GM12878 (cell line): ENCODE measurements at regions not wholly inside any gene's neighbourhood (a gene's known extent, or its start where the extent isn't known, plus 50 kb on each side); places are given as distances from the start of the nearest gene placed in this dataset.

Experiments used
- ATAC-seq: fragments of 200-7000 bp; cut with Tn5 transposase; 3 replicates; pipeline ENCODE4 v1.9.1; 2020; ENCODE audit warnings: mild to moderate bottlenecking, moderate library complexity
- BruUV-seq: library from RNA; stranded (reverse); fragments of 400-500 nt; replicated peaks from 2 replicates; lab custom pipeline; 2021; lab: Mats Ljungman, UMichigan
- CTCF ChIA-PET: fragments of 300-600 bp; sonication (Branson Sonifier 250); formaldehyde crosslinking; extraction: SDS; loops from one replicate; lab custom pipeline; 2021; ENCODE audit warnings: inconsistent platforms; lab: Yijun Ruan, JAX
- POLR2A ChIA-PET: fragments of 350-600 bp; formaldehyde crosslinking; extraction: SDS; loops from one replicate; lab custom pipeline; 2021; ENCODE audit warnings: inconsistent platforms; lab: Charles Lee
- RAD21 ChIA-PET: fragments of 300-600 bp; sonication (Branson Sonifier 250); formaldehyde crosslinking; loops from one replicate; lab custom pipeline; 2023; ENCODE audit warnings: antibody characterized with exemption; ENCODE audit not compliant: unreplicated experiment; lab: Charles Lee
- SMC1A ChIA-PET: fragments of 300-600 bp; sonication (Branson Sonifier 250); formaldehyde crosslinking; loops from one replicate; lab custom pipeline; 2023; ENCODE audit not compliant: unreplicated experiment, uncharacterized antibody; lab: Charles Lee
- DNase-seq: peaks from one replicate; pipeline ENCODE4 v3.0.0-alpha.2; 2011; ENCODE audit warnings: low read depth, low spot score
- FAIRE-seq: peaks from 3 replicates; lab custom pipeline; 2011; peaks lifted over from hg19 to GRCh38; lab: Jason Lieb, UNC
- H2AFZ ChIP-seq: 2 replicates; pipeline ENCODE4 v1.6.0; 2011; ENCODE audit warnings: low read depth, low read length, control low read depth; ENCODE audit not compliant: control insufficient read depth
- H3K27ac ChIP-seq: 2 replicates; pipeline ENCODE4 v1.5.1; 2011; ENCODE audit warnings: control low read depth; ENCODE audit not compliant: control insufficient read depth, insufficient read depth
- H3K27me3 ChIP-seq, 2 experiments: replicated peaks in 1 of 2; 2 replicates each; pipeline versions ENCODE4 v1.6.0 to v1.6.1; 2011; ENCODE audit warnings: low read length in 1 of 2; ENCODE audit not compliant: control insufficient read depth in 2 of 2, insufficient read depth in 2 of 2
- H3K36me3 ChIP-seq, 2 experiments: 2 replicates each; pipeline ENCODE4 v1.5.1; 2011; ENCODE audit warnings: low read length in 1 of 2; ENCODE audit not compliant: control insufficient read depth in 2 of 2, insufficient read depth in 2 of 2
- H3K4me1 ChIP-seq: 2 replicates; pipeline ENCODE4 v1.6.1; 2011; ENCODE audit warnings: mild to moderate bottlenecking, low read length, moderate library complexity, mixed read lengths; ENCODE audit not compliant: control insufficient read depth, insufficient read depth
- H3K4me2 ChIP-seq: 2 replicates; pipeline ENCODE4 v1.6.0; 2011; ENCODE audit warnings: control low read depth; ENCODE audit not compliant: control insufficient read depth, insufficient read depth
- H3K4me3 ChIP-seq: fragments of 200-600 bp; sonication (generic); 2 replicates; pipeline ENCODE4 v1.5.1; 2016
- H3K79me2 ChIP-seq: 2 replicates; pipeline ENCODE4 v1.6.0; 2011; ENCODE audit warnings: low read length; ENCODE audit not compliant: control insufficient read depth, insufficient read depth
- H3K9ac ChIP-seq: 2 replicates; pipeline ENCODE4 v1.8.0; 2011; ENCODE audit warnings: low read length, control low read depth, mixed read lengths; ENCODE audit not compliant: control insufficient read depth, insufficient read depth
- H3K9me3 ChIP-seq: replicated peaks from 3 replicates; pipeline ENCODE4 v1.5.1; 2011; ENCODE audit warnings: mild to moderate bottlenecking, low read length; ENCODE audit not compliant: control insufficient read depth, insufficient read depth
- H4K20me1 ChIP-seq: 2 replicates; pipeline ENCODE4 v1.6.0; 2011; ENCODE audit not compliant: control insufficient read depth, insufficient read depth
- BACH1 ChIP-seq: fragments of 450-650 bp; IDR thresholded peaks from 2 replicates; pipeline ENCODE4 v1.6.1; 2017; ENCODE audit warnings: mild to moderate bottlenecking, borderline replicate concordance
- BCL11A ChIP-seq: IDR thresholded peaks from 2 replicates; pipeline ENCODE4 v1.6.1; 2011; ENCODE audit warnings: low read depth, low read length
- EGR1 ChIP-seq, 2 experiments: IDR thresholded peaks; 1 replicate in 1 of 2; 2 replicates in 1 of 2; pipeline ENCODE4 v1.6.1; 2011 to 2012; ENCODE audit warnings: low read depth in 2 of 2, low read length in 2 of 2, borderline replicate concordance in 1 of 2, mild to moderate bottlenecking in 1 of 2, moderate library complexity in 1 of 2
- HDAC2 ChIP-seq: fragments of 200-600 bp; sonication (generic); IDR thresholded peaks from 2 replicates; pipeline ENCODE4 v1.6.1; 2017
- NFIC ChIP-seq: IDR thresholded peaks from 2 replicates; pipeline ENCODE4 v1.6.1; 2012; ENCODE audit warnings: low read depth, mild to moderate bottlenecking, inconsistent platforms, low read length, moderate library complexity
- NR2F1 ChIP-seq: fragments of 450-650 bp; conservative IDR thresholded peaks from 2 replicates; pipeline ENCODE4 v1.6.1; 2017; ENCODE audit warnings: mild to moderate bottlenecking
- POLR2AphosphoS2 ChIP-seq: IDR thresholded peaks from 2 replicates; pipeline ENCODE4 v1.6.1; 2011; ENCODE audit warnings: low read depth, mild to moderate bottlenecking, low read length, improper control_type of control experiment, moderate library complexity
- SREBF2 ChIP-seq: IDR thresholded peaks from 2 replicates; pipeline ENCODE4 v1.6.1; 2012; ENCODE audit warnings: mild to moderate bottlenecking, low read length
- WRNIP1 ChIP-seq: IDR thresholded peaks from 2 replicates; pipeline ENCODE4 v1.6.1; 2011; ENCODE audit warnings: low read depth, low read length, improper control_type of control experiment, borderline replicate concordance
- YBX1 ChIP-seq: fragments of 450-650 bp; IDR thresholded peaks from 2 replicates; pipeline ENCODE4 v1.6.1; 2016; ENCODE audit warnings: antibody characterized with exemption
- WGBS: methylation state at CpG from one replicate; pipeline ENCODE4 v1.1.6; 2016; ENCODE audit warnings: low lambda C conversion rate; ENCODE audit not compliant: insufficient replicate concordance, insufficient coverage; ENCODE audit errors: missing lambda C conversion rate; 5-methylcytosine and 5-hydroxymethylcytosine counted together
- in situ Hi-C: fragments of 300-500 bp; cut with MboI; formaldehyde crosslinking; loops from 9 replicates; pipeline ENCODE4 v1.14.3; 2018; ENCODE audit warnings: mixed read lengths
- intact Hi-C: fragments of 100-400 bp; cut with micrococcal nuclease; formaldehyde crosslinking; loops from one replicate; pipeline ENCODE4 v1.14.2; 2022; ENCODE audit not compliant: unreplicated experiment
- TF ChIP-seq, protein P1 (sequence below): fragments of 450-650 bp; IDR thresholded peaks from 2 replicates; pipeline ENCODE4 v1.6.1; 2017; ENCODE audit warnings: mild to moderate bottlenecking, moderate library complexity
- TF ChIP-seq, protein P2 (sequence below): IDR thresholded peaks from 2 replicates; pipeline ENCODE4 v1.6.1; 2011; ENCODE audit warnings: borderline replicate concordance, low read depth, mild to moderate bottlenecking, moderate library complexity, mixed read lengths, low read length; ENCODE audit not compliant: insufficient read depth; ENCODE audit errors: extremely low read length
- TF ChIP-seq, protein P3 (sequence below): fragments of 450-650 bp; formaldehyde crosslinking; IDR thresholded peaks from 2 replicates; pipeline ENCODE4 v1.4.0; 2022; ENCODE audit warnings: mild to moderate bottlenecking, moderate library complexity
- TF ChIP-seq, protein P4 (sequence below): fragments of 450-650 bp; IDR thresholded peaks from 2 replicates; pipeline ENCODE4 v1.6.1; 2017; ENCODE audit warnings: mild to moderate bottlenecking, low read depth, inconsistent platforms; ENCODE audit not compliant: poor library complexity, severe bottlenecking

- no peak for DNase-seq
- in situ Hi-C loops = no loop called here
- POLR2A ChIA-PET = no interaction called here
Observed at GRCh38 chr15:85974348-85974705, 105.3 kb upstream of the AGBL1 start.

More at GRCh38 chr15:85974348-85974705, 105.3 kb upstream of the AGBL1 start:
- intact Hi-C loops = no loop called here
- ATAC-seq (no peak), FAIRE-seq (no peak)
- no peaks in the 10 kb centered on the region for H4K20me1 ChIP-seq
- no peaks in the 10 kb centered on the region for H3K36me3 ChIP-seq
- H2AFZ ChIP-seq = no peak overlapping the region
- no peaks in the 10 kb centered on the region for H3K4me1 ChIP-seq
- TF ChIP-seq, protein P1, sequence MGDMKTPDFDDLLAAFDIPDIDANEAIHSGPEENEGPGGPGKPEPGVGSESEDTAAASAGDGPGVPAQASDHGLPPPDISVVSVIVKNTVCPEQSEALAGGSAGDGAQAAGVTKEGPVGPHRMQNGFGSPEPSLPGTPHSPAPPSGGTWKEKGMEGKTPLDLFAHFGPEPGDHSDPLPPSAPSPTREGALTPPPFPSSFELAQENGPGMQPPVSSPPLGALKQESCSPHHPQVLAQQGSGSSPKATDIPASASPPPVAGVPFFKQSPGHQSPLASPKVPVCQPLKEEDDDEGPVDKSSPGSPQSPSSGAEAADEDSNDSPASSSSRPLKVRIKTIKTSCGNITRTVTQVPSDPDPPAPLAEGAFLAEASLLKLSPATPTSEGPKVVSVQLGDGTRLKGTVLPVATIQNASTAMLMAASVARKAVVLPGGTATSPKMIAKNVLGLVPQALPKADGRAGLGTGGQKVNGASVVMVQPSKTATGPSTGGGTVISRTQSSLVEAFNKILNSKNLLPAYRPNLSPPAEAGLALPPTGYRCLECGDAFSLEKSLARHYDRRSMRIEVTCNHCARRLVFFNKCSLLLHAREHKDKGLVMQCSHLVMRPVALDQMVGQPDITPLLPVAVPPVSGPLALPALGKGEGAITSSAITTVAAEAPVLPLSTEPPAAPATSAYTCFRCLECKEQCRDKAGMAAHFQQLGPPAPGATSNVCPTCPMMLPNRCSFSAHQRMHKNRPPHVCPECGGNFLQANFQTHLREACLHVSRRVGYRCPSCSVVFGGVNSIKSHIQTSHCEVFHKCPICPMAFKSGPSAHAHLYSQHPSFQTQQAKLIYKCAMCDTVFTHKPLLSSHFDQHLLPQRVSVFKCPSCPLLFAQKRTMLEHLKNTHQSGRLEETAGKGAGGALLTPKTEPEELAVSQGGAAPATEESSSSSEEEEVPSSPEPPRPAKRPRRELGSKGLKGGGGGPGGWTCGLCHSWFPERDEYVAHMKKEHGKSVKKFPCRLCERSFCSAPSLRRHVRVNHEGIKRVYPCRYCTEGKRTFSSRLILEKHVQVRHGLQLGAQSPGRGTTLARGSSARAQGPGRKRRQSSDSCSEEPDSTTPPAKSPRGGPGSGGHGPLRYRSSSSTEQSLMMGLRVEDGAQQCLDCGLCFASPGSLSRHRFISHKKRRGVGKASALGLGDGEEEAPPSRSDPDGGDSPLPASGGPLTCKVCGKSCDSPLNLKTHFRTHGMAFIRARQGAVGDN = no peak
- TF ChIP-seq HDAC2 (no peak), POLR2AphosphoS2 (no peak), NR2F1 (no peak), YBX1 (no peak), EGR1 (IDR thresholded peaks at IDR 0.05; ENCODE audit: borderline replicate concordance in 1 of 2, low read depth in 2 of 2, low read length in 2 of 2) (no peak), BCL11A (no peak), BACH1 (no peak), WRNIP1 (no peak), NFIC (no peak), SREBF2 (no peak)
- TF ChIP-seq, protein P2, sequence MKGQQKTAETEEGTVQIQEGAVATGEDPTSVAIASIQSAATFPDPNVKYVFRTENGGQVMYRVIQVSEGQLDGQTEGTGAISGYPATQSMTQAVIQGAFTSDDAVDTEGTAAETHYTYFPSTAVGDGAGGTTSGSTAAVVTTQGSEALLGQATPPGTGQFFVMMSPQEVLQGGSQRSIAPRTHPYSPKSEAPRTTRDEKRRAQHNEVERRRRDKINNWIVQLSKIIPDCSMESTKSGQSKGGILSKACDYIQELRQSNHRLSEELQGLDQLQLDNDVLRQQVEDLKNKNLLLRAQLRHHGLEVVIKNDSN = no peak
- TF ChIP-seq, protein P3, sequence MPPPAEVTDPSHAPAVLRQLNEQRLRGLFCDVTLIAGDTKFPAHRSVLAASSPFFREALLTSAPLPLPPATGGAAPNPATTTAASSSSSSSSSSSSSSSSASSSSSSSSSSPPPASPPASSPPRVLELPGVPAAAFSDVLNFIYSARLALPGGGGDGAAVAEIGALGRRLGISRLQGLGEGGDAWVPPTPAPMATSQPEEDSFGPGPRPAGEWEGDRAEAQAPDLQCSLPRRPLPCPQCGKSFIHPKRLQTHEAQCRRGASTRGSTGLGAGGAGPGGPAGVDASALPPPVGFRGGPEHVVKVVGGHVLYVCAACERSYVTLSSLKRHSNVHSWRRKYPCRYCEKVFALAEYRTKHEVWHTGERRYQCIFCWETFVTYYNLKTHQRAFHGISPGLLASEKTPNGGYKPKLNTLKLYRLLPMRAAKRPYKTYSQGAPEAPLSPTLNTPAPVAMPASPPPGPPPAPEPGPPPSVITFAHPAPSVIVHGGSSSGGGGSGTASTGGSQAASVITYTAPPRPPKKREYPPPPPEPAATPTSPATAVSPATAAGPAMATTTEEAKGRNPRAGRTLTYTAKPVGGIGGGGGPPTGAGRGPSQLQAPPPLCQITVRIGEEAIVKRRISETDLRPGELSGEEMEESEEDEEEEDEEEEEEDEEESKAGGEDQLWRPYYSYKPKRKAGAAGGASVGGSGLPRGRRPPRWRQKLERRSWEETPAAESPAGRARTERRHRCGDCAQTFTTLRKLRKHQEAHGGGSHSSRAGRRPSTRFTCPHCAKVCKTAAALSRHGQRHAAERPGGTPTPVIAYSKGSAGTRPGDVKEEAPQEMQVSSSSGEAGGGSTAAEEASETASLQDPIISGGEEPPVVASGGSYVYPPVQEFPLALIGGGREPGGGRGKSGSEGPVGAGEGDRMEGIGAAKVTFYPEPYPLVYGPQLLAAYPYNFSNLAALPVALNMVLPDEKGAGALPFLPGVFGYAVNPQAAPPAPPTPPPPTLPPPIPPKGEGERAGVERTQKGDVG (CRISPR knock-in tag) = no peak
- TF ChIP-seq, protein P4, sequence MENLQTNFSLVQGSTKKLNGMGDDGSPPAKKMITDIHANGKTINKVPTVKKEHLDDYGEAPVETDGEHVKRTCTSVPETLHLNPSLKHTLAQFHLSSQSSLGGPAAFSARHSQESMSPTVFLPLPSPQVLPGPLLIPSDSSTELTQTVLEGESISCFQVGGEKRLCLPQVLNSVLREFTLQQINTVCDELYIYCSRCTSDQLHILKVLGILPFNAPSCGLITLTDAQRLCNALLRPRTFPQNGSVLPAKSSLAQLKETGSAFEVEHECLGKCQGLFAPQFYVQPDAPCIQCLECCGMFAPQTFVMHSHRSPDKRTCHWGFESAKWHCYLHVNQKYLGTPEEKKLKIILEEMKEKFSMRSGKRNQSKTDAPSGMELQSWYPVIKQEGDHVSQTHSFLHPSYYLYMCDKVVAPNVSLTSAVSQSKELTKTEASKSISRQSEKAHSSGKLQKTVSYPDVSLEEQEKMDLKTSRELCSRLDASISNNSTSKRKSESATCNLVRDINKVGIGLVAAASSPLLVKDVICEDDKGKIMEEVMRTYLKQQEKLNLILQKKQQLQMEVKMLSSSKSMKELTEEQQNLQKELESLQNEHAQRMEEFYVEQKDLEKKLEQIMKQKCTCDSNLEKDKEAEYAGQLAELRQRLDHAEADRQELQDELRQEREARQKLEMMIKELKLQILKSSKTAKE = no peak
- ChIA-PET SMC1A (no interaction called here), RAD21 (no interaction called here), CTCF (no interaction called here)
- no peaks in the 10 kb centered on the region for H3K79me2 ChIP-seq
- H3K27ac ChIP-seq = no peak overlapping the region
- no peaks in the 10 kb centered on the region for H3K9me3 ChIP-seq
- no peak overlapping the region for H3K4me2 ChIP-seq
- H3K27me3 ChIP-seq = no peaks in the 10 kb centered on the region
- no peak overlapping the region for H3K4me3 ChIP-seq
- BruUV-seq = no TSS peak
- H3K9ac ChIP-seq = no peak overlapping the region
- WGBS = 47% methylated on average over 3 of the region's 3 CpGs
